NCI-H2107 (cell line): ENCODE measurements at regions not wholly inside any gene's neighbourhood (a gene's known extent, or its start where the extent isn't known, plus 50 kb on each side); places are given as distances from the start of the nearest gene placed in this dataset.

ENCODE experiments used
- DNase-seq: peaks from one replicate; lab custom pipeline; 2025; lab: John Stamatoyannopoulos, UW

DNA sequence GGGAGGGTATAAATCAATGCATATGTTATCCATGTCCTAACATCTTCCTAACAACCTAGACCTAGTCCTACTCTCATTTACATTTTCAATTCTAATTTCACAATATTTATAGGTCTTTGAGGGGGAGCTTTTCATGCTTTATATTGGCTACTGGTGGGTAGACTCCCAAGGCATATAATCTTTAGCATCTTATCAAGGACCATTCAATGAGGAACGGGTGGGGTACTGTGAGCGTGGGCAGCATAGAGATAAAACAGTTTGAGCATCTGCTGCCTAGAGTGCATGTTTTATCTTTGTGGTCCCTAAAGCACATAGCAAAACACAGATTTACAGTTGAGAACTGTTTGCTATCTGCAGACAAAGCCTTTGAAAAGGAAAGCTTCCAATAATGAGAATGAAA lies 427.6 kb upstream of the WWC1 start:
- no peak for DNase-seq

DNA sequence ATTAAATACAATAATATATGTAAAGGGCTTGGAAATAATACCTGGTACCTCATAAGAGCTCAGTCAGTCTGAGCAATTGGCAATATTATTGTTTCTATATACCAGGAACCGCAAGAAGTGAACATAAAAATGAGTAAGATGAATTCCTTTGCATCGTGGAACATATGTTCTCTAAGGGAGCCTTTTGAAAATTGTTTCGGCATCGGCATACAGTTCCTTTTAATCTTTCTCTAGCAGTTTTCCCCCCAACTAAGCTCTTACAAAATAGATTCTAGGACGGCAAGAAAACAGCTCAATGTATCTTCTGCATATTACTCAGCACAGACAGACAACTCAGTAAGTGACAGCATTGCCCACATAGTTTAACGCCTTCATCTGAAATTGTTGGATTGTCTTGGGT lies 426.6 kb upstream of the WWC1 start:
- DNase-seq, result no peak

DNA sequence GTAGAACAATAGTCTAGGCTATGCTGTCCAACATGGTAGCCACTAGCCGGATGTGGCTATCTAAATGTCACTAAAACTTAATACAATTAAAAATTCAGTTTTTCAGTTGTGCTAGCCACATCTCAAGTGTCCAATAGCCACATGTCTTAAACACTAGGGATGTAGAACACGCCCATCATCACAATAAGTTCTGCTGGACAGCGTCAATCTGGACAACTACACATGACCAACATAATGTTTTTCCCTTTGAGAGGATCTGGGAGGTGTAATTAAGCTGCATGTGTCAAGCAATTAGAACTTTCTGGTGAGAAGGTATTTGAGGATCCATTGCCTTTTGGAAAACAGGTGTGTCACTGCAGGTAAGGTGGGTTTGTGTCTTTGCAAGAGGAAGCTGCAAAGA lies 424.6 kb upstream of the WWC1 start:
- DNase-seq, result no peak

DNA sequence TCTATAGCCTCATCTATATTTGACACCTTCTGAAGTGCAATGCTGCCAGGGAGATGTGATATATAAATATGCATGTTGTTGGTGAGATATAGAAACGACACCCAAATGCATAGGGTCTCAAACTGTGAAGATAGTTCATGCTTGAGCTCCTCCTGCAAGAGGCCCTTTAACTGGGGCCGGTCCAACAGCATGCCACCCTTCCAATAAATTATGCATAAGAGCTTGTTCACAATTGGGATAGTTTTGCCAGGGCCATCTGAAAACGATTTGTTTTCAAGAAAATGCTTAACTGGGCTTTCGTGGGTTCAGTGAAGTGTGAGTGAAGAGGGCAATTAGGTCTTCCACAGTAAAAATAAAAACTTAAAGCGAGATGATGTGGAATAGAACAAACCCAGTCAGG lies 424.2 kb upstream of the WWC1 start:
- no peak for DNase-seq

DNA sequence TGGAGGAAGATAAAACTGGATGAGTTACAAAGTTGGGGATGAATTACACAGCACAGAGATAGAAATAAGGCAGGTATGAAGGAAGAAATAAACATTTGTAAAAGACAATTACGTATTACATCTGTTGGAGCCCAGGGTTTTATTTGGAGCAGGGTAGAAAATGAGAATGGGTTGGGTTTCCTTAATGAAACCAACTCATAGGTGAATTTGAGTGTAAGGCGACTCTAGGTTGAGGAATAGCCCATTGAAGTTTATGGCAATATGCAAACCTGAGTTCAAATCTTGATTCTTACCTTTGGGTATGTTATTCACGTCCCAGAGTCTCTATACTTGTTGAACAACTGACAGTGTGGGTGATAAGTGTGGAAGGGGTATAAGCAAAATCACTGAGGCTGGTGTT lies 422.3 kb upstream of the WWC1 start:
- no peak for DNase-seq

DNA sequence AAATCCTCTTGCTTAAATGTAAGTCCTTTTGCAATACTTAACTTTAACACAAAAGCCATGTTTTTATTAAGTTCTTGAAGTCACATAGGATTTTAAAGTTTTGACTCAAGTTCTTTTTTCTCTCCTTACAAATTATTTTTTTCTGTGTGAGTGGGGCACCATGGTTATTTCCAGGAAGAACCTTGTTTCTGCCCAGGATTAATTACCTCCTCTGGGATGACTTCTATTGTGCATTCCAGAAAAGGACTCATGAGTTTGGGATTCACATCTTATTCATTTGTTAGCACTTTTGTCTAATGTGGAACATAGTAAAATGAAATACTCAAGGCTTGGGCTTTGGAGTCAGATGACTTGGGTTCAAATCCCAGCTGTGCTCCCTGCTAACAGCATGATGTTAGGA lies 421.4 kb upstream of the WWC1 start:
- DNase-seq, result no peak

DNA sequence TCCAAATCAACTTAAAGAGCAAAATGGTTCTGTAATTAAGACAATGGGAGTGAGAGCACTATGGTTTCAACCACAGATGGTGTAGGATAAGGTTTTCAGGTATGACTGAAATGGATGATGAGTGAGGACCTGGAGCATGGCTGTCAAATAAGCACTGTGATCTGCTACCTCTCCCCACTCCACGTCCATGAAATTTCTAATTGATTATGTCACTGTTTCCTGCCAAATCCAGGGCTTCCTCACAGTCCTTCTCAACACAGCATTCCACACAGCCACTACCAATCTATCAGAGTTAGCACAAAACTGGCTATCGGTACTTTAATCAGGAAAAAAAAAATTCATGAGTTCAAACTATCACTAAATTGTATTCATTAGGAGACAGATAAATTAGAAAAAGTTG lies 420.4 kb upstream of the WWC1 start:
- no peak for DNase-seq

DNA sequence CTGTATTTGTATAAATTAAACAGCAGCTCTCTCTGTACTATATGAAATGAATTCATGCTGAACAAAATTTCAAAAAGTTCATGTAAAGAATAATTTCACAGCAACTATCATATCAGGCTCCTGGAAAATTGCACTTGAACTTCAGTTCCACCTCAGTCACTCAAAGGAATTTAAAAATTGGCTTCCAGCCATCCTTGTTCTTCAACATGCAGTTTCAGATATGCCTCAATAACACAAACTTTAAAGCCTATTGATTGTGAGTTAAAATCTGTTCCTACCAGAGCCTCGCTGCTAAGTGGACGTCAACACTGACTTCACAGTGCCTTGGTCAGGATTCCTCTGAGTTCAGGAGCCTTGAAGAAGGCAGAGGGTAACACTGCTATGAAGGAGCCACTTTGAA lies 418.7 kb upstream of the WWC1 start:
- DNase-seq, result no peak

DNA sequence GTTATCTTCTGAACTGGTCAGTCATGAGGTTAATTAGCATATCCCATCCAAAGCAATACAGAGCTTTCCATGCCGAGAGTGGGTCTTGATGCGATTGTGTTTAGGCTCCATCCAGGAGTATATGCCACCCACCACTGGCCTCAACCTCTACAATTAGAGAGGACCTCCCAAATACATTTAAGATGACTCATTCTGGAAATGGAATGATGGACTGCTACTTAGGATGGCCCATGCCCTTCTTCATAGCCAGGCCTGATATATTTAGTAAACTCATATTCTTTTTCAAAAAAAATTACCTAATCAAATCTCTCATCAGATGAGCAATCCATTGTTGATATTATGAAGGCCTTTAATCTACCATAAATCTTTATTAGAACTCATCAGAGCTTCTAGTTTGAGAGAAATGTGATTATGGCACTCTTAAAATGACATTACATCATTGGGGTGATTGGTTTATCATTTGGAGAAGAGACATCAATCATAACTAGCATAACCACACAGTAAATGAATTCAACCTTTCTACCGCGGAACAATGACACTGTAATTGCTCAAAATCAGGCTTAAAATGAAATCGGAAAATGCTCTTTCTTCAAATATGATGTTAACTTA lies 414.2 kb upstream of the WWC1 start:
- DNase-seq, result no peak

DNA sequence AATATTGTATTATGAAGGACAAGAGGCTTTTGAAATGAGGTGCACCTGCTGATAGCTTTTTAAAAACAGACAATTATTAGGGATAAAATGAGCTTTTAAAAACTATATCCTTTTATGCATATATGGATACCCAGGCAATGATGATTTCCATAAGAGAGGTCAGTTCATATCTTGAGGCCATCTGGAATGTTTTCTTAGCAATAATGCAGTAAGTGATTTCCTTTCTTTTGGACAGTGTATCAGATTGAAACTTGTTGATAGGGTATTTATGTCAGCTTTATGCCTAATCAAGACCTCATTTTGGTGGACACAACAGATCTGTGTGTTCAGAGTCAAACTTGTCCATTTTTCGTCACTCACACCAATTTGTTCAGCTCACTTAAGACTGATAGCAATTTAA lies 413.5 kb upstream of the WWC1 start:
- DNase-seq, result no peak

DNA sequence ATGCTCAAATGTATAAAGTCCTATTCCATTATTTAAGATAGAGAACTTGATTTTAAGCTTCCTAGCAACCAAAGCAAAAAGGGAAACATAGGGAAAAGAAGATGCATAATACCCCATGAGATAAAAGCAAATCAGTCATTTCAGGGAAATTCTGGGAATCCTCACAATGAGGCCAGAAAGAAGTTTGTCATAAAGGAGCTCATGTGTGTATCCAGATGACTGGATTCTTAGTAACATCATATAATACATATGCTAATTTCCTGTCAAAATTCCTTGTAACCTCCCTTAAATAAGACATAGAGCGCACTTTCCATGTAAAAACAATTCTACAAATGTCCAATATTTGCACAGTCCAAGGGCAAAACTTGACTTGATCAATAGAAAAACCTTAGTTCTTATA lies 411.0 kb upstream of the WWC1 start:
- no peak for DNase-seq

DNA sequence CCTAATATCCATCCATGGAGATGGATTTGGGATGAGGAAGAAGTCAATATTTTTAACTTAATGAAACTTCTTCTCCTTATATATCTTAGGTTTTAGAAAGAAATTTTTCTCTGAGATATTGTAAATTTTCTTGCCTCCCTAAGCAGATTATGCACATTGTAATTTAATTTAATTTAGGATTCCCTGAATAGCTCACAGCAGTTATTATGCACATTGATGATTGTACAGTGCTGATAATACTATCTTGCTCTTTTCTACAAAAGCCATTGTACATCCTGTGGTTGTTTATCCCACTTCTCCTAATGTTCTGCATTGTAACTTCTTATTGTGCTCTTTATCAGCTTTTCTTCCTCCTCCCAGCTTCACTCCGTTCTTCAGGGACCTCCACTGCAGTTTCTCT lies 410.4 kb upstream of the WWC1 start:
- no peak for DNase-seq

DNA sequence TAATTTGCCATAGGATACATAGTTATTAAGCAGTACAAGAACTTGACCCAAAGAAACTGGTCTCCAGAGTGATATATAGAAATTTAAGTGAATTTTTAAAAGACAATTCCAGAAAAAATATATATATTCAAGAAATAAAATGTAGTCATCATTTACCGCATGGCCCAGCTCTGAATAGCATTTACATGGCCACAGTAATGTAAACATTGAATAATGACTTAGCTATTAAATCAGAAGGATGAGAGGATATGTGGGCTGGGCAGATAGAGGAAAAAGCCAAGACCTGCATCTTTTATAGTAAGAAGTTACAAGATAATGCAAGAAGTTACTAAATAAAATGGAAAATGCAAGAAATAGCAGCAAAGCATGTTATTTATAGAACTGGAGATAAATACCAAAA lies 405.2 kb upstream of the WWC1 start:
- no peak for DNase-seq

DNA sequence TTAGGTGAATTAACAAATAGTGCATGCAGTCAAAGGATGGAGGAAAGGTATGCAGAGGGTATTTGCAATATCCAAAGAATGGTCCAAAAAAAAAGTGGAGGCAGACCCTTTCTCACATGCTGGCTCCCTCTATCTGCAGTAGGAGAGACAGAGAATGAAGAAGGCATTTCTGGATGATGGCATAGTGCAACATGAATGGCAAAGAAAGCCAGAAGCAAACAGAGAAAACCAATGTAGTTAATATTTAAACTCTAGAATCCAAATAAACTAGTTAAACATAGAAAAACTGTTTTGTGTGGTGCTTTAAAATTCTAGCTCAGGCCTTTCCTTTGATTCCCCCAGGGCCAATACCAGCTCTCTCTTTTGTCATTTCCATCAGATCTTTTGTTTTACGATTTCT lies 403.1 kb upstream of the WWC1 start:
- no peak for DNase-seq

DNA sequence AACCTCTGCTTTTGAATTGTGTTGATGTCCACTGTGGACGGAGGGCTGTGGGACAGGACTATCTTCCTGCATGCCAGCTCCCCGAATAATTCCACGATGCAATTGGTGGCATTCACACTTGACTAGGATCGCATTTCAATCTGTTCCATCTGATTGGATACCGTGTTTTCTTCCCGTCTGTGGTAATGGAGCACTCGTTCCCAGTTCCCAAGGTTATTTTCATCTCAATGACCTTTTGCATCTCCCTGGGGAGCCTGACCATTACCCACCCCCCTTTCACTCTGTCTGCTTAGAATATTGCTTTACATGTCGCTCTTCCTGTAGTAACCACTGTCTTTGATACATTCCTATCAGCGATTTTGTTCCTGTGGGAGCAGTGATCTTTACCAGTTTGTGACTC lies 402.2 kb upstream of the WWC1 start:
- no peak for DNase-seq

DNA sequence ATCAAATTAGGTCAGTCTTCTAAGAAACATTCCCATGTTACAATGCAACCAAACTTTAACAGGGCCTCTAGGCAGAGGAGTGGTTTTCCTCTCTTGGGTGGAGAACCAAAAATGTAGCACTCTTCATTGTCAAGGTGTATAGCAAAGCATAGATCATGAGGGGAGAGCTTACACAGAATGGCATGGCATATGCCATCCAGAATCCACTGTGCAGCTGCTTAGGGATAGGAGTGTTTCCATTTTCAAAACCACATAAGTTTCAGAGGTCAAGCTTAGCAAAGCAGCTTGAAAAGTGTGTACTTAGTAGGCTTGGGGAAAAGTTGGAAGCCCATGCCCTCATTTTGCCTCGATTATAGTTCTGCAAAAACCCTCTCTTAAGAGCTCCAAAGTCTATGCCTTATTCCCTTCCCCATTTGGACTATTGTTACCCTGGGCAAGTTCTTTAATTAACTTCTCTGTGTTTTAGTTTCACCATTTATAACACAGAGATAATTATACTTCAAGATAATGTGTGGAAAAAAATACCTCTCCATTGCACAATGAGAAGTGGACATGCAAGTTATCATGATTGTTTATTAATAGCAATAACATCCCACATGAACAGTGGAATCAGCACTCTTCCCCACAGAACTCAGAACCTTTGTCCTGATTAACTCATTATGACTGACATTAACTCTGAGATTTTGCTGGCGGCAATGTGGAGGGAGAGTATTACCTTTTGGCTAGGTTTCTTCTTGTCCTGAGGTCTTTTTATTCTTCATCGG lies 398.9 kb upstream of the WWC1 start:
- no peak for DNase-seq

DNA sequence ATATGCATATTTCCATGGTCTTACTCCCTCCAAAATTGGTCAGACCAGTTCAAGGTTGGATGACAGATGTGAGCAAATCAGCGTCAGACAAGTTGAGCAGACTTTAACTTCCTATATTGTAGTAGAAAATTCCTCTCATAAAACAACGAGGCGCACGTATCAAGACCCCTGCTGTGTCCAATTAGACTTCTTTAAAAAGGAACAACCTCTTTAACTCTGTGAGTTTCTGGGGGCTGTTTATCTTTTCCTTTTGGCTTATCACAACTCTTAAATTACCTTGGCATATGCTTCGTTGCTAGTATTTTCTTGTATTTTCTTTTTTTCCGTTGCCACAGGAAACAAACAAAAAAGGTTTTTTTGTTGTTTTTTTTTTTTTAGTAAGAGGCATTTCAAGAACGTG lies 398.2 kb upstream of the WWC1 start:
- DNase-seq, result no peak

DNA sequence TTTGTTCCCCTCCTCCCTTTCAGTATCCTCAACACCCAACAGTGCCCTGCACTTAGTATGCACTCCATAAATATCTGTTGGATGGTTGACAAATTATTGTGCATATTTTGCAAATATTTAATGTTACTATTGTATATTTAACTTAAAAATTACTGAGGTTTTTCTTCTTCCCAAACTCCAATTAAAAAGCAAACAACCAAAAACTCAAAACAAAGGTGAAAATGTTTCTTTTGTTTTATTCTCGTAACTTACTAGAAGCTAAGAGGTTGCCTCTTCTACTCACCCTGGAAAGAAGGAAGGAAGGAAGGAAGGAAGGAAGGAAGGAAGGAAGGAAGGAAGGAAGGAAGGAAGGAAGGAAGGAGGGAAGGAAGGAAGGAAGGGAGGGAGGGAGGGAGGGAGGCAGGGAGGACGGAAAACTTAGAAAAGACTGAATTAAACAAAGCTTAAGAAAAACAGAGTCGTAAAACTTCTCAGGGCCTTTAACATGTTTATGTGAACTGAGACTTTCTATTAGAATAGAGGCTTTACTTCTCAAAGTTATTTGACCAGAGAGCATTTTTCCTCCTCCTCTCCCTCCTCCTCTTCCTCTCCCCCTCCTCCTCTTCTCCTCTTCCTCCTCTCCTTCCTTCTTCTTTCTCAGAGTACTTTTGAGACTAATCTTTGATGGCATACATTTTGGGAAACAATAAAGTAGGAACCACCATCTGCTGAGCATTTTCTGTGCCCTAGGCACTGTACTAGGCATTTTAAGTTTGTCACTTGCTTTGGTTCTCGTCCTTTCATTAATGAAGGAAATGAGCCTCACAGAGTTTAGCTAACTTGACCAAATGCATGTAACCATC lies 396.6 kb upstream of the WWC1 start:
- no peak for DNase-seq

DNA sequence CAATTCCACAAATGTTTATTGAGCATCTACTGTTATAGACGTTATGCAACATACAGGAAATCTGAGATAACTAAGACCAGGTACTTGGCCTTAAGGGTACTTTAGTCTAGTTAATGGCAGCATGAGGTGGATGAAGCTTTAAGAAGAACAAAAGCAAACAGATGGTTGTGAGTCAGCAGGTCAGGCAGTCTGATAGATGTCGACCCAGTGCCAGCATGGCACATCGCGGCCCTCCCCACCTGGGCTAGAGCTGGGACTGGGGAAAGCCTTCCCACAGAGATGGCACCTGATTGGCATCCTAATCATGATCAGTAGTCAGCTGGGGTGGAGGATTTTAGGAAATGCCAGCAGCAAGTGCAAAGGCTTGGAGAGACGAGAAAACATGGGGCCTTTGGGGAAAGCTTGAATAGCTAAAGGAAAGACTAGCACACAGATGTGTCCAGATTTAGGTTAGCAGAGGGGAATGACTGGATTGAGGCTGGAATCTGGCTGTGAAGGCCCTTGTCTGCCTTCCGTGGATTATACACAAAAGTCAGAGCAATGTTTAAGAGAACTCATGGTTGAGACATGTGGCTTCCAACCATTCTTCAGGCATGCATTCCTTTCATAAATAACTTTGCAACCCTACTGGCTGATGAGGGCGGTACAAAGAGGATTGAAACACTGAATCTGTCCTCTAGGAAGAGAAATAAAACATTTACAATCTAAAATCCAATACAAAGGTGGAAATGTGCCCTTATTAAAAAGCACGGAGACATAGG lies 395.4 kb upstream of the WWC1 start:
- no peak for DNase-seq

DNA sequence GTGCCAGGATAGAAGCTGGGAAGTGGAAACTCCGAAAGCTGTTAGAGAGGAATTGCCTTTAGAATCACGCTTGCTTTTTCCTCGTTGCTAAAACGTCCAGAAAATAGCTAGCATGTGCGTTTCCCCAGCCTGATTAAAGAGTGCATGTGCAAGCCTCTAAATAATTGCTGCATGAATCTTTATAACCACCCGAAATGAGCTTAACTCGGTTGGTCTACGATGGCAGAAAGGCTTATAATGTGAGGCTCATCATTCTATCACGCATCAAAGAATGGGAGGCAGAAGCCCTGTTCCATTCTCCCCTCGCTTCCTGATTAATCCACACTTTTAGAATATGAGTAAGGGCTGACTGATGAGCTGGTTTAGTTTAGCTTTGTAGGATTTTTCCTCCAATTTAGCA lies 394.6 kb upstream of the WWC1 start:
- DNase-seq, result no peak

DNA sequence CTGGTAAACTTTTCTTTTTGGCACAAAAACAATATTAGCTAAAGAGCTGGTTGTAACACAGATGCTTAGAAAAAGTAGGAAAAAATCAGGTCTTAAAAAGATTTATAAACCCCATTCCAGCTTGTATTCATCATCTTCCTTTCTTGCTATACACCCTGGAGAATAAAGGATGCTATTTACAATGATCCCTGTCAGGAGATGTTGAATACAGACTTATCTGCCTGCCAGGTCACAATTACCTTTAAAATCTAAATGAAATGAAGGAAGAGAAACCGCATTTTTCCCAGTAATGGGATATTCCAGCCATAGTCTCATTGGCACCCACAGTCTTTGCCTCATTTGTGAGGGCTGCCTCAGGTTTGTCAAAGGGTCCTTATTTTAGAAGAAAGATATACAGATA lies 394.1 kb upstream of the WWC1 start:
- no peak for DNase-seq

DNA sequence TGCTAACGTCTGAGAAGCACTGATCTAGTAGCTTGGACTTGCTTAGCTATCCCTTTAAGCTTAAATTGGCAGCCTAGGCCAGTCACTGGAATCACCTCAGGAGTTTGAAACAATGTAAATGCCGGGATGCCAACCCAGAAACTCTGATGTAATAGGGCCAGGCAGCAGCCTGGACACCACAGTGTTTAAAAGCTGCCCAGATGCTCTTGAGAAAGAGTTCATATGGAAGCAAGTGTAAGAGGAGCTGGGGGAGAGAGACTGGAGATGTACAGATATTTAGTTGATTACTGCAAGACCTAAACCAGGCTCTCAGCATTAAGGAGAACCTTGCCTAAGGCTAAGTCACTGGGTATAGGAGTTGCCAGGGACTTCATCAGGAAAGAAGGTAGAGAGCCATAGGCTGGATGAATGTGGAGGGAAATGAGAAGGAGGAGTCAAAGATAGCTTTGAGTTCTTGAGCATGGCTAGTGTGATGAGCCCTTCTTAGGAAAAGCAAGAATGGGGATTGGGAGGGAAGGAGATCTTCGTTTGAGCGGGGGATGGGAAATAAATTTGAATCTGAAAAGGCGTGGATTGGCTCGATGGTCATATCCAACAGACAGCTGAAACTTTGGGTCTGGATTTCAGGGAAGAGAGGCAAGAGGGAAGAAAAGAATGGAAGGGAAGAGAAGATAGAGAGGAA lies 392.9 kb upstream of the WWC1 start:
- no peak for DNase-seq
